ENCODE measurements at regions not wholly inside any gene's neighbourhood (a gene's known extent, or its start where the extent isn't known, plus 50 kb on each side); places are given as distances from the start of the nearest gene placed in this dataset.

DNA sequence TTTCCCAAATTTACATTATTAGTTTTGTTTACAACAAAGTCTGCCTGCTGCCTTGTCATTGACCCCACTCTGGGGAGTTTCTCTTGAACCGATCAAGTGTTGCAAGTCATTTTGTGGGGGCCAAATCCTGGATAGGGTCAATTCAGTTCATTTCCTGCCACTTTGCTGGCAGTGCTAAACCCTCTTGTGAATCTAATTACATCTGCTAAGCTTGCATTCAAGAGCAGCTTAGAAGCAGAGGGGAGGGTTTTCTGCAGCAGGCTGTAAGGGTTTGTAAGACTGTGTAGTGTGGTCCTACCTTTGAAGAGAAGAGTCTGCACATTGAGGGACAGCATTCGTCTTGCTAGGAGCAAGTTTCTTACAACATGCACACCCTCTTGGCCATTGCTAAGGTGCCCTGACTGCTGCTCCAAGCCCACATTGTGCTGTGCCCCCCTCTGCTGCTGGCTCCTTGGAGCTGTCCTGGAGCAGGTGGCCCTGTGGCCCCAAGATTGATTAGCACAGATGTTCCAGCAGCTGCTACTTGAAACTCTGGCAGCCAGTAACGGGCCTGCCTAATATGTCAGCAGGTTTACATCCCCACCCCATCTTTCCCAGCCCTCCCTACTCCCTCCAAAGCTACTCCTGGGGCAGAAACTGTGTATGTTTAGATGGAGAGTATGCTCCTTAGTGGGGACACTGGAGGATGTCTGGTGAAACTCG is 174.5 kb upstream of the USP9Y start:
- no peaks in the 10 kb centered on the region for H3K36me3 ChIP-seq (ENCODE audit: insufficient read depth, low read length)
- no peak overlapping the region for H3K4me3 Mint-ChIP-seq
- H3K4me1 Mint-ChIP-seq, result peaks cover 0 to 11% (median 3%) of the 10 kb centered on the region in 4 donors
- H3K27ac ChIP-seq (ENCODE audit: low read depth, low read length), result no peak overlapping the region
- intact Hi-C loops (cut with micrococcal nuclease), result no loop called here
- no peaks in the 10 kb centered on the region for H3K4me1 ChIP-seq (ENCODE audit: insufficient read depth, low read length)
- no peak overlapping the region for H3K27ac Mint-ChIP-seq
- ChIA-PET POLR2A (ENCODE audit: partially characterized antibody) (no interaction called here), CTCF (ENCODE audit: partially characterized antibody) (no interaction called here)
- H3K9me3 ChIP-seq (ENCODE audit: control insufficient read depth in 1 of 2, low read length in 2 of 2), result no peaks in the 10 kb centered on the region
- H3K36me3 Mint-ChIP-seq, result no peaks in the 10 kb centered on the region
- H3K9me3 Mint-ChIP-seq, result no peaks in the 10 kb centered on the region
- H3K27me3 Mint-ChIP-seq, result no peaks in the 10 kb centered on the region
- DNase-seq, result no peak
- H3K4me3 ChIP-seq (ENCODE audit: low read length in 2 of 2), result no peak overlapping the region
- H3K27me3 ChIP-seq (ENCODE audit: insufficient read depth, low read length), result no peaks in the 10 kb centered on the region

GRCh38 chrY:12537226-12537854 is 163.7 kb upstream of the USP9Y start:
- no peaks in the 10 kb centered on the region for H3K9me3 ChIP-seq (ENCODE audit: control insufficient read depth in 1 of 2, low read length in 2 of 2)
- Mint-ChIP-seq H3K27ac (no peak overlapping the region), H3K36me3 (no peaks in the 10 kb centered on the region), H3K27me3 (peaks cover 0 to 5% of the 10 kb centered on the region in 2 donors), H3K9me3 (no peaks in the 10 kb centered on the region), H3K4me3 (peak overlapping the region in 2 of 8 donors; percentile 57 to 78), H3K4me1 (peaks cover 0 to 12% (median 0%) of the 10 kb centered on the region in 4 donors)
- no peaks in the 10 kb centered on the region for H3K36me3 ChIP-seq (ENCODE audit: insufficient read depth, low read length)
- H3K27me3 ChIP-seq (ENCODE audit: insufficient read depth, low read length), result no peaks in the 10 kb centered on the region
- no peaks in the 10 kb centered on the region for H3K4me1 ChIP-seq (ENCODE audit: insufficient read depth, low read length)
- no peak overlapping the region for H3K27ac ChIP-seq (ENCODE audit: low read depth, low read length)
- ChIA-PET CTCF (ENCODE audit: partially characterized antibody) (no interaction called here), POLR2A (ENCODE audit: partially characterized antibody) (interaction anchor here (1.5 kb wide), 1 partner anchor 57 kb away, joined by 5 read pairs; no protein-coding TSS in a partner anchor)
- no peak for DNase-seq
- H3K4me3 ChIP-seq (ENCODE audit: low read length in 2 of 2), result no peak overlapping the region
- intact Hi-C loops (cut with micrococcal nuclease), result no loop called here

- Histone ChIP-seq H3K4me1 (ENCODE audit: insufficient read depth, low read length) (peaks cover under 1% of the 10 kb centered on the region), H3K27ac (ENCODE audit: low read depth, low read length) (no peak overlapping the region), H3K9me3 (ENCODE audit: control insufficient read depth in 1 of 2, low read length in 2 of 2) (no peaks in the 10 kb centered on the region), H3K4me3 (ENCODE audit: low read length in 2 of 2) (no peak overlapping the region), H3K27me3 (ENCODE audit: insufficient read depth, low read length) (no peaks in the 10 kb centered on the region), H3K36me3 (ENCODE audit: insufficient read depth, low read length) (no peaks in the 10 kb centered on the region)
- Mint-ChIP-seq H3K36me3 (no peaks in the 10 kb centered on the region), H3K4me1 (peaks cover 0 to 2% (median under 1%) of the 10 kb centered on the region in 4 donors), H3K9me3 (no peaks in the 10 kb centered on the region), H3K27ac (no peak overlapping the region), H3K4me3 (no peak overlapping the region), H3K27me3 (peaks cover 0 to 2% of the 10 kb centered on the region in 2 donors)
- POLR2A ChIA-PET (ENCODE audit: partially characterized antibody), result no interaction called here
- CTCF ChIA-PET (ENCODE audit: partially characterized antibody), result no interaction called here
- intact Hi-C loops (cut with micrococcal nuclease), result no loop called here
- DNase-seq, result no peak
These were observed 154.1 kb upstream of the USP9Y start for GRCh38 chrY:12546746-12547420.

DNA sequence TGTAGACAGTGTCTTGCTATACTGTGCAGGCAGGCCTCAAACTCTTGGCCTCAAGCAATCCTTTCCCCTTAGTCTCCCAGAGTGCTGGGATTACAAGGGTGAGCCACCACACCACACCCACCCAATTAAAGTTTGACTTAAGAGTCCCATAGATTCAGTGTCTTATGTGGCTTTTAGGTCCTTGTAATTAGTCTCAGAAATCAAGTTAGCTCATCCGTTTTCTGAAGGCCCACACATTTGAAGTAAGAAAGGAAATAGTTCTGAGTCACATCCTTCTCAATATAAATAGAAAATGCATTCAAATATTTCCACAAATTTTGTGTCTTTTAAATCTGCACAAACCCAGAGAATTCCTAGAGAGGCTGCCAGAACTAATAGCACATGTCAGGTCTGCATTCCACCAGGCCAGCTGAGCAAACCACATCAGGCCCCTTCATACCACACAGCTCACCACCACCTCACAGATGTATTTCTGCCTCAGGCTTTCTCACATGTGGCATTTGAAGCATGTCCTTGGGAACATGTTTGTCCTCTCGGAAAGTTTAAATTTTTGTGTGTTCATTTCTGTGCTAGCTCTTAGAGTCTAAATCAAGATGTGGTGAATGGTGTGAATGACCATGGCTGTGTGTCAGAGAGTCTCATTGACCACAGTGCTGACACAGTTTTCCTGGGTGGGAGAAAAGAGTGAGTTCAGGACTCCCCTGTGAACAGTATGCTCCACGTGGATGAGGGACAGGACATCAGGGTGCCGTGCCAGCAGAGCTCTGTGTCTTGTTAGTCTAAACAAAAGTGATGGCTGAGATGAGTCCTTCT is 148.4 kb upstream of the USP9Y start:
- Mint-ChIP-seq H3K4me3 (no peak overlapping the region), H3K36me3 (no peaks in the 10 kb centered on the region), H3K27ac (peak overlapping the region in 2 of 7 donors; percentile 32 to 68), H3K27me3 (peaks cover 0 to 2% of the 10 kb centered on the region in 2 donors), H3K4me1 (peaks cover 0 to 25% (median 7%) of the 10 kb centered on the region in 4 donors), H3K9me3 (no peaks in the 10 kb centered on the region)
- H3K4me1 ChIP-seq (ENCODE audit: insufficient read depth, low read length), result peaks cover 9% of the 10 kb centered on the region
- no peak overlapping the region for H3K27ac ChIP-seq (ENCODE audit: low read depth, low read length)
- CTCF ChIA-PET (ENCODE audit: partially characterized antibody), result no interaction called here
- no peaks in the 10 kb centered on the region for H3K36me3 ChIP-seq (ENCODE audit: insufficient read depth, low read length)
- POLR2A ChIA-PET (ENCODE audit: partially characterized antibody), result interaction anchor here (0.9 to 1.9 kb wide), 3 partner anchors 12 to 69 kb away, joined by 3 to 7 read pairs (median 4); no protein-coding TSS in a partner anchor
- H3K4me3 ChIP-seq (ENCODE audit: low read length in 2 of 2), result no peak overlapping the region
- H3K9me3 ChIP-seq (ENCODE audit: control insufficient read depth in 1 of 2, low read length in 2 of 2), result no peaks in the 10 kb centered on the region
- no peaks in the 10 kb centered on the region for H3K27me3 ChIP-seq (ENCODE audit: insufficient read depth, low read length)
- intact Hi-C loops (cut with micrococcal nuclease), result no loop called here
- no peak for DNase-seq

- H3K27ac ChIP-seq (ENCODE audit: low read depth, low read length), result no peak overlapping the region
- Mint-ChIP-seq H3K9me3 (no peaks in the 10 kb centered on the region), H3K27me3 (peaks cover 0 to 2% of the 10 kb centered on the region in 2 donors), H3K4me3 (no peak overlapping the region), H3K4me1 (peaks cover 0 to 30% (median 7%) of the 10 kb centered on the region in 4 donors), H3K27ac (no peak overlapping the region), H3K36me3 (no peaks in the 10 kb centered on the region)
- CTCF ChIA-PET (ENCODE audit: partially characterized antibody), result interaction anchor here (1.7 kb wide), 1 partner anchor 72 kb away, joined by 3 read pairs; no protein-coding TSS in a partner anchor
- H3K36me3 ChIP-seq (ENCODE audit: insufficient read depth, low read length), result no peaks in the 10 kb centered on the region
- intact Hi-C loops (cut with micrococcal nuclease), result no loop called here
- H3K4me1 ChIP-seq (ENCODE audit: insufficient read depth, low read length), result peaks cover 9% of the 10 kb centered on the region
- no peak for DNase-seq
- no peak overlapping the region for H3K4me3 ChIP-seq (ENCODE audit: low read length in 2 of 2)
- H3K27me3 ChIP-seq (ENCODE audit: insufficient read depth, low read length), result no peaks in the 10 kb centered on the region
- POLR2A ChIA-PET (ENCODE audit: partially characterized antibody), result no interaction called here
- H3K9me3 ChIP-seq (ENCODE audit: control insufficient read depth in 1 of 2, low read length in 2 of 2), result no peaks in the 10 kb centered on the region
These were observed 147.1 kb upstream of the USP9Y start for GRCh38 chrY:12553909-12554308.

DNA sequence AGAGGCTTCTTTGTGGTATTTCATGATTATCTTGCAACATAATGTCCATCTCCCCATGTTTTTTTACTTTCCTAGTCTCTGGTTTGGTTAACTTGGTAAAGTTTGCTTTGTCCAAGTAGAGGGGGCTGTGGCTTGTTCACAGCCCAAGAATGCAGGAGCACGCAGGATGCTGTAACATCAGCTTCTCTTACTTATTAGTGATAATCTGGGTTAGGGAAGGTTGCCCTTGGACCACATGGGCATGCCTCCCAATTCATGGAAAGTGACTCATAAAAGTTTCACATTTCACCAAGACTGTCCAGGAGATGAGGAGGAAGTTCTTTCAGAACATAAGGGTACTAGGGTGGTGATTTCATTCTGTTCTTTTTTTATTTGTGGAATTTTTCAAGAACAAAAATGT is 146.0 kb upstream of the USP9Y start:
- no peaks in the 10 kb centered on the region for H3K9me3 Mint-ChIP-seq
- H3K27ac ChIP-seq (ENCODE audit: low read depth, low read length), result no peak overlapping the region
- H3K4me1 Mint-ChIP-seq, result peaks cover 0 to 35% (median 7%) of the 10 kb centered on the region in 4 donors
- CTCF ChIA-PET (ENCODE audit: partially characterized antibody), result interaction anchor here (1.7 kb wide), 1 partner anchor 74 kb away, joined by 3 read pairs; no protein-coding TSS in a partner anchor
- H3K9me3 ChIP-seq (ENCODE audit: control insufficient read depth in 1 of 2, low read length in 2 of 2), result no peaks in the 10 kb centered on the region
- no peaks in the 10 kb centered on the region for H3K27me3 ChIP-seq (ENCODE audit: insufficient read depth, low read length)
- H3K27me3 Mint-ChIP-seq, result no peaks in the 10 kb centered on the region
- H3K4me1 ChIP-seq (ENCODE audit: insufficient read depth, low read length), result peaks cover 9% of the 10 kb centered on the region
- no peak overlapping the region for H3K4me3 ChIP-seq (ENCODE audit: low read length in 2 of 2)
- intact Hi-C loops (cut with micrococcal nuclease), result no loop called here
- POLR2A ChIA-PET (ENCODE audit: partially characterized antibody), result no interaction called here
- H3K36me3 Mint-ChIP-seq, result no peaks in the 10 kb centered on the region
- H3K4me3 Mint-ChIP-seq, result no peak overlapping the region
- DNase-seq, result no peak
- H3K27ac Mint-ChIP-seq, result no peak overlapping the region
- H3K36me3 ChIP-seq (ENCODE audit: insufficient read depth, low read length), result no peaks in the 10 kb centered on the region
